Activated naive CD4-positive, alpha-beta T cell (primary cell): ENCODE measurements at regions not wholly inside any gene's neighbourhood (a gene's known extent, or its start where the extent isn't known, plus 50 kb on each side); places are given as distances from the start of the nearest gene placed in this dataset.
"Not testable (repeated sequence)": the region's sequence is repeated elsewhere in the genome, so short reads cannot be mapped to it uniquely, and the experiment has no call there.

Experiments used
- DNase-seq, 4 experiments: peaks; one replicate each; lab custom pipeline; 2025; lab: John Stamatoyannopoulos, UW

- no peak for DNase-seq
Measured at GRCh38 chr1:234776876-234777855, 167.2 kb upstream of the IRF2BP2 start.

GRCh38 chr1:234776256-234776875 lies 166.4 kb upstream of the IRF2BP2 start:
- peak in 1 of 4 experiments; percentile 18 for DNase-seq

- no peak for DNase-seq
Measured at GRCh38 chr1:234775477-234776246, 165.7 kb upstream of the IRF2BP2 start.

- DNase-seq = no peak
Measured at GRCh38 chr1:234774971-234775370, 165.0 kb upstream of the IRF2BP2 start.

GRCh38 chr1:234773936-234774677 lies 164.1 kb upstream of the IRF2BP2 start:
- DNase-seq = no peak

GRCh38 chr1:234772345-234773147 lies 162.6 kb upstream of the IRF2BP2 start:
- DNase-seq = peak in 3 of 4 experiments; percentile 39 to 56 (median 48)

- no peak for DNase-seq
Measured at GRCh38 chr1:234771642-234772344, 161.8 kb upstream of the IRF2BP2 start.

GRCh38 chr1:234770924-234771540 lies 161.1 kb upstream of the IRF2BP2 start:
- DNase-seq = no peak

GRCh38 chr1:234769986-234770795 lies 160.2 kb upstream of the IRF2BP2 start:
- peak in 1 of 4 experiments; percentile 16 for DNase-seq

GRCh38 chr1:234769284-234769985 lies 159.5 kb upstream of the IRF2BP2 start:
- no peak for DNase-seq

- DNase-seq = peak in 1 of 4 experiments; percentile 16
Measured at GRCh38 chr1:234768569-234769283, 158.7 kb upstream of the IRF2BP2 start.

- no peak for DNase-seq
Measured at GRCh38 chr1:234768171-234768568, 158.2 kb upstream of the IRF2BP2 start.

GRCh38 chr1:234765672-234766071 lies 155.7 kb upstream of the IRF2BP2 start:
- DNase-seq = no peak

GRCh38 chr1:234765181-234765580 lies 155.2 kb upstream of the IRF2BP2 start:
- DNase-seq = no peak

- no peak for DNase-seq
Measured at GRCh38 chr1:234763910-234764309, 153.9 kb upstream of the IRF2BP2 start.

- no peak for DNase-seq
Measured at GRCh38 chr1:234763367-234763766, 153.4 kb upstream of the IRF2BP2 start.

- not testable (repeated sequence) for DNase-seq
Measured at GRCh38 chr1:234762127-234762526, 152.1 kb upstream of the IRF2BP2 start.
